ENCODE measurements at regions not wholly inside any gene's neighbourhood (a gene's known extent, or its start where the extent isn't known, plus 50 kb on each side); places are given as distances from the start of the nearest gene placed in this dataset.

GRCh38 chr1:22387919-22388580, 63.6 kb upstream of the ZBTB40 start:
- no peak for DNase-seq

GRCh38 chr1:22388671-22389450, 62.8 kb upstream of the ZBTB40 start:
- no peak for DNase-seq

GRCh38 chr1:22393587-22393986, 58.1 kb upstream of the ZBTB40 start:
- DNase-seq: no peak

- DNase-seq: no peak
These were observed 52.8 kb upstream of the ZBTB40 start for GRCh38 chr1:22398656-22399420.

- DNase-seq: no peak
These were observed 52.1 kb upstream of the ZBTB40 start for GRCh38 chr1:22399421-22400091.

Data from NCI-H1417 (cell line).